Astrocyte of the spinal cord (primary cell): ENCODE measurements at regions not wholly inside any gene's neighbourhood (a gene's known extent, or its start where the extent isn't known, plus 50 kb on each side); places are given as distances from the start of the nearest gene placed in this dataset.

Experiments used
- DNase-seq: peaks from one replicate; pipeline ENCODE4 v3.0.0; 2011; ENCODE audit warnings: low read depth, low spot score
- H3K4me3 ChIP-seq: 2 replicates; pipeline ENCODE4 v1.5.1; 2011; ENCODE audit warnings: low read depth, mild to moderate bottlenecking, low read length, moderate library complexity
- CTCF ChIP-seq: IDR thresholded peaks from 2 replicates; pipeline ENCODE4 v1.5.1; 2012; ENCODE audit warnings: low read depth, mild to moderate bottlenecking, low read length, inconsistent platforms
- in situ Hi-C: cut with HindIII; loops from 2 replicates; pipeline ENCODE4 v1.10.0; 2017; ENCODE audit warnings: low sequenced_read_pairs

- in situ Hi-C loops: no loop called here
- no peak for TF ChIP-seq CTCF
- H3K4me3 ChIP-seq: no peak overlapping the region
- no peak for DNase-seq
These were observed 138.0 kb upstream of the TOP1 start for GRCh38 chr20:40890635-40891034.

- TF ChIP-seq CTCF: no peak
- DNase-seq: no peak
- no peak overlapping the region for H3K4me3 ChIP-seq
- in situ Hi-C loops: no loop called here
These were observed 137.3 kb upstream of the TOP1 start for GRCh38 chr20:40891351-40891750.

- no peak overlapping the region for H3K4me3 ChIP-seq
- TF ChIP-seq CTCF: no peak
- no peak for DNase-seq
- in situ Hi-C loops: no loop called here
These were observed 136.0 kb upstream of the TOP1 start for GRCh38 chr20:40892642-40893041.

- H3K4me3 ChIP-seq: no peak overlapping the region
- in situ Hi-C loops: no loop called here
- no peak for TF ChIP-seq CTCF
These were observed 134.9 kb upstream of the TOP1 start for GRCh38 chr20:40893610-40894236.

GRCh38 chr20:40894237-40894630 lies 134.4 kb upstream of the TOP1 start:
- in situ Hi-C loops: no loop called here
- TF ChIP-seq CTCF: no peak
- no peak for DNase-seq
- no peak overlapping the region for H3K4me3 ChIP-seq

More at GRCh38 chr20:40893610-40894236, 134.9 kb upstream of the TOP1 start:
- no peak for DNase-seq

GRCh38 chr20:40895182-40895581 lies 133.4 kb upstream of the TOP1 start:
- no peak for TF ChIP-seq CTCF
- in situ Hi-C loops: no loop called here
- H3K4me3 ChIP-seq: no peak overlapping the region
- no peak for DNase-seq
